ENCODE measurements at regions not wholly inside any gene's neighbourhood (a gene's known extent, or its start where the extent isn't known, plus 50 kb on each side); places are given as distances from the start of the nearest gene placed in this dataset.
"Not testable (repeated sequence)": the region's sequence is repeated elsewhere in the genome, so short reads cannot be mapped to it uniquely, and the experiment has no call there.

- no peak overlapping the region for H2AFZ ChIP-seq (replicated peaks; ENCODE audit: low read length, poor library complexity)
- ATAC-seq (ENCODE audit: low read depth), result no peak
- no TSS peak for BruUV-seq (replicated peaks)
- H2AK5ac ChIP-seq (ENCODE audit: low read depth, low read length), result no peak overlapping the region
- H2BK15ac ChIP-seq (ENCODE audit: low read depth, low read length), result no peak overlapping the region
- in situ Hi-C loops (cut with MboI; ENCODE audit: low sequenced_read_pairs) (no loop called here), dilution Hi-C loops (cut with HindIII; ENCODE audit: low sequenced_read_pairs, unreplicated experiment) (no loop called here), intact Hi-C loops (cut with micrococcal nuclease) (no loop called here)
- H4K20me1 ChIP-seq (ENCODE audit: insufficient read depth, low read length), result no peaks in the 10 kb centered on the region
- TF ChIP-seq MAFK (IDR thresholded peaks at IDR 0.05; ENCODE audit: low read depth, low read length) (no peak), NFE2L2 (IDR thresholded peaks at IDR 0.05; ENCODE audit: low read depth, low read length) (no peak), CHD1 (IDR thresholded peaks at IDR 0.05; ENCODE audit: low read depth, low read length) (no peak), CEBPB (IDR thresholded peaks at IDR 0.05; ENCODE audit: low read depth, low read length) (no peak), POLR2A (IDR thresholded peaks at IDR 0.05; ENCODE audit: low read depth, low read length) (no peak), FOS (IDR thresholded peaks at IDR 0.05; ENCODE audit: low read depth, low read length) (no peak)
- no peak overlapping the region for H4K8ac ChIP-seq (ENCODE audit: low read depth in 2 of 2, low read length in 2 of 2)
- no peak overlapping the region for H4K91ac ChIP-seq (ENCODE audit: insufficient read depth, low read depth, low read length)
- CTCF ChIA-PET, result no interaction called here
- no peaks in the 10 kb centered on the region for H3K4me1 ChIP-seq (ENCODE audit: control insufficient read depth, insufficient read depth, low read length)
- no peak overlapping the region for H3K9ac ChIP-seq (ENCODE audit: low read depth, low read length)
- H3K4me3 ChIP-seq (ENCODE audit: insufficient read depth, low read depth, low read length), result no peak overlapping the region
- H2BK20ac ChIP-seq (ENCODE audit: low read depth, low read length), result no peak overlapping the region
- DNase-seq, result no peak
- H3K27me3 ChIP-seq (ENCODE audit: control insufficient read depth, insufficient read depth, low read length), result no peaks in the 10 kb centered on the region
- H3K4me2 ChIP-seq (ENCODE audit: low read depth, low read length), result no peak overlapping the region
- no peak overlapping the region for H3K27ac ChIP-seq (ENCODE audit: insufficient read depth, low read length)
- H3K4ac ChIP-seq (ENCODE audit: low read depth, low read length), result no peak overlapping the region
- POLR2A ChIA-PET (ENCODE audit: unreplicated experiment), result no interaction called here
- no peak overlapping the region for H2BK5ac ChIP-seq (ENCODE audit: low read depth, low read length, poor library complexity, severe bottlenecking)
- H2BK120ac ChIP-seq (ENCODE audit: low read depth, low read length), result no peak overlapping the region
- H3K18ac ChIP-seq (ENCODE audit: low read depth, low read length), result no peak overlapping the region
- H3K79me1 ChIP-seq (ENCODE audit: low read depth in 1 of 2, low read length in 2 of 2), result no peaks in the 10 kb centered on the region
- no peak overlapping the region for H3K23ac ChIP-seq (ENCODE audit: low read depth, low read length)
- no peak overlapping the region for H3K56ac ChIP-seq (ENCODE audit: extremely low read depth, insufficient read depth, low read length)
- H4K5ac ChIP-seq (ENCODE audit: low read depth, low read length), result no peak overlapping the region
- no peaks in the 10 kb centered on the region for H3K36me3 ChIP-seq (ENCODE audit: control insufficient read depth, insufficient read depth, low read length)
- no peak overlapping the region for H2AK9ac ChIP-seq (replicated peaks; ENCODE audit: low read depth, low read length, poor library complexity)
- H3K9me1 ChIP-seq (ENCODE audit: insufficient read depth, low read length), result no peaks in the 10 kb centered on the region
- H3K9me3 ChIP-seq (ENCODE audit: control insufficient read depth, insufficient read depth, low read length), result peaks cover 2% of the 10 kb centered on the region; the same call in 1 of the 2 replicates
- WGBS, 2 experiments (ENCODE audit: extremely low coverage in 2 of 2, insufficient read length in 1 of 2), result no CpG with 5 or more reads among the region's 21 CpGs
- H3K14ac ChIP-seq (replicated peaks; ENCODE audit: low read depth, low read length), result no peak overlapping the region
Measured at GRCh38 chr4:45275862-45276261, 549.5 kb upstream of the GNPDA2 start.

GRCh38 chr4:45248106-45248505 is 521.8 kb upstream of the GNPDA2 start:
- in situ Hi-C loops (cut with MboI; ENCODE audit: low sequenced_read_pairs); H3K56ac ChIP-seq (ENCODE audit: extremely low read depth, insufficient read depth, low read length): not testable (repeated sequence)
- no CpG with 5 or more reads among the region's 3 CpGs for WGBS, 2 experiments (ENCODE audit: extremely low coverage in 2 of 2, insufficient read length in 1 of 2)

More at GRCh38 chr4:45248106-45248505, 521.8 kb upstream of the GNPDA2 start:
- H3K9ac ChIP-seq (ENCODE audit: low read depth, low read length); H4K20me1 ChIP-seq (ENCODE audit: insufficient read depth, low read length); H4K5ac ChIP-seq (ENCODE audit: low read depth, low read length); H3K4me2 ChIP-seq (ENCODE audit: low read depth, low read length); H3K9me1 ChIP-seq (ENCODE audit: insufficient read depth, low read length); DNase-seq; H2BK120ac ChIP-seq (ENCODE audit: low read depth, low read length); ATAC-seq (ENCODE audit: low read depth); H3K23ac ChIP-seq (ENCODE audit: low read depth, low read length); POLR2A ChIA-PET (ENCODE audit: unreplicated experiment); H2AFZ ChIP-seq (replicated peaks; ENCODE audit: low read length, poor library complexity); H2BK15ac ChIP-seq (ENCODE audit: low read depth, low read length); H3K14ac ChIP-seq (replicated peaks; ENCODE audit: low read depth, low read length); H2BK5ac ChIP-seq (ENCODE audit: low read depth, low read length, poor library complexity, severe bottlenecking); H3K4me3 ChIP-seq (ENCODE audit: insufficient read depth, low read depth, low read length); H3K27ac ChIP-seq (ENCODE audit: insufficient read depth, low read length); H3K9me3 ChIP-seq (ENCODE audit: control insufficient read depth, insufficient read depth, low read length); H3K79me1 ChIP-seq (ENCODE audit: low read depth in 1 of 2, low read length in 2 of 2); CTCF ChIA-PET; H3K27me3 ChIP-seq (ENCODE audit: control insufficient read depth, insufficient read depth, low read length); BruUV-seq (replicated peaks); H2AK5ac ChIP-seq (ENCODE audit: low read depth, low read length); H3K36me3 ChIP-seq (ENCODE audit: control insufficient read depth, insufficient read depth, low read length); intact Hi-C loops (cut with micrococcal nuclease); H3K18ac ChIP-seq (ENCODE audit: low read depth, low read length); H3K4me1 ChIP-seq (ENCODE audit: control insufficient read depth, insufficient read depth, low read length); H2AK9ac ChIP-seq (replicated peaks; ENCODE audit: low read depth, low read length, poor library complexity); H3K4ac ChIP-seq (ENCODE audit: low read depth, low read length); H2BK20ac ChIP-seq (ENCODE audit: low read depth, low read length); H4K8ac ChIP-seq (ENCODE audit: low read depth in 2 of 2, low read length in 2 of 2); H4K91ac ChIP-seq (ENCODE audit: insufficient read depth, low read depth, low read length); dilution Hi-C loops (cut with HindIII; ENCODE audit: low sequenced_read_pairs, unreplicated experiment): not testable (repeated sequence)

All from IMR-90 (cell line).